HepG2 (cell line): ENCODE measurements at regions not wholly inside any gene's neighbourhood (a gene's known extent, or its start where the extent isn't known, plus 50 kb on each side); places are given as distances from the start of the nearest gene placed in this dataset.

ENCODE experiments used
- ATAC-seq: fragments of 200-7000 bp; cut with Tn5 transposase; 3 replicates; pipeline ENCODE4 v1.9.1; 2020; ENCODE audit warnings: mild to moderate bottlenecking, moderate library complexity
- BruUV-seq: library from RNA; stranded (reverse); fragments of 400-500 nt; replicated peaks from 2 replicates; lab custom pipeline; 2021; lab: Mats Ljungman, UMichigan
- CTCF ChIA-PET: fragments of 300-600 bp; formaldehyde crosslinking; extraction: SDS; loops from one replicate; lab custom pipeline; 2021; ENCODE audit warnings: low total read pairs, inconsistent platforms, low intra/inter-chr PET ratio; lab: Yijun Ruan, JAX
- POLR2A ChIA-PET: fragments of 350-600 bp; sonication (Branson Sonifier 250); formaldehyde crosslinking; loops from one replicate; lab custom pipeline; 2020; ENCODE audit warnings: antibody characterized with exemption, inconsistent platforms; lab: Yijun Ruan, JAX
- DNase-seq: peaks from one replicate; pipeline ENCODE4 v3.0.0-alpha.2; 2015; ENCODE audit warnings: low spot score
- FAIRE-seq: peaks from 3 replicates; lab custom pipeline; 2011; peaks lifted over from hg19 to GRCh38; lab: Jason Lieb, UNC
- H2AFZ ChIP-seq: one replicate; pipeline ENCODE4 v1.6.1; 2011; ENCODE audit warnings: low read length, inconsistent platforms
- H3K27ac ChIP-seq: fragments of 300-600 bp; 3 replicates; pipeline ENCODE4 v1.8.0; 2011; ENCODE audit warnings: mixed run types, mild to moderate bottlenecking, mixed read lengths, low read length, inconsistent platforms; ENCODE audit not compliant: insufficient read depth; ENCODE audit errors: extremely low read length
- H3K27me3 ChIP-seq, 2 experiments: fragments of 200-600 bp in 1 of 2; 2 replicates in 1 of 2; 3 replicates in 1 of 2; pipeline versions ENCODE4 v1.6.0 to v1.8.0; 2011; ENCODE audit warnings: low read length in 2 of 2, mild to moderate bottlenecking in 2 of 2, moderate library complexity in 2 of 2, inconsistent platforms in 1 of 2; ENCODE audit not compliant: insufficient read depth in 2 of 2, control insufficient read depth in 1 of 2
- H3K36me3 ChIP-seq, 2 experiments: fragments of 200-600 bp in 1 of 2; replicated peaks in 1 of 2; 2 replicates in 1 of 2; 3 replicates in 1 of 2; pipeline versions ENCODE4 v1.5.1 to v1.8.0; 2011; ENCODE audit warnings: low read length in 2 of 2, inconsistent platforms in 1 of 2; ENCODE audit not compliant: insufficient read depth in 2 of 2, control insufficient read depth in 1 of 2
- H3K4me1 ChIP-seq: 2 replicates; pipeline ENCODE4 v1.5.1; 2012; ENCODE audit warnings: low read length, inconsistent platforms; ENCODE audit not compliant: insufficient read depth
- H3K4me2 ChIP-seq: 2 replicates; pipeline ENCODE4 v1.6.0; 2011; ENCODE audit warnings: low read depth, low read length, inconsistent platforms
- H3K4me3 ChIP-seq, 3 experiments: fragments of 200-600 bp in 1 of 3; sonication (generic), shearing (Covaris generic) in 1 of 3; replicated peaks in 1 of 3; 2 replicates each; pipeline ENCODE4 v1.5.1; 2011 to 2016; ENCODE audit warnings: low read length in 3 of 3, inconsistent platforms in 2 of 3, low read depth in 2 of 3, mild to moderate bottlenecking in 2 of 3, control low read depth in 1 of 3, mixed read lengths in 1 of 3; ENCODE audit not compliant: insufficient read depth in 1 of 3
- H3K79me2 ChIP-seq: one replicate; pipeline ENCODE4 v1.6.1; 2011; ENCODE audit warnings: low read length, inconsistent platforms; ENCODE audit not compliant: insufficient read depth
- H3K9ac ChIP-seq: 2 replicates; pipeline ENCODE4 v1.6.0; 2011; ENCODE audit warnings: mild to moderate bottlenecking, low read depth, low read length, inconsistent platforms; ENCODE audit not compliant: insufficient read depth
- H3K9me3 ChIP-seq: 2 replicates; pipeline ENCODE4 v1.5.1; 2012; ENCODE audit warnings: mild to moderate bottlenecking, low read length
- H4K20me1 ChIP-seq: 2 replicates; pipeline ENCODE4 v1.6.0; 2011; ENCODE audit warnings: inconsistent platforms, mild to moderate bottlenecking, low read length, moderate library complexity; ENCODE audit not compliant: insufficient read depth
- KDM4B ChIP-seq: sonication (generic); formaldehyde crosslinking; IDR thresholded peaks from 2 replicates; pipeline ENCODE4 v1.4.0; 2020; ENCODE audit warnings: missing genetic modification reagents
- KDM5A ChIP-seq: fragments of 200-600 bp; sonication (generic); IDR thresholded peaks from 2 replicates; pipeline ENCODE4 v1.7.0; 2018; ENCODE audit warnings: antibody characterized with exemption, mild to moderate bottlenecking, low read length, borderline replicate concordance
- NFIC ChIP-seq: IDR thresholded peaks from 2 replicates; pipeline ENCODE4 v1.6.1; 2012; ENCODE audit warnings: mild to moderate bottlenecking, low read length, inconsistent platforms
- PHF8 ChIP-seq: sonication (generic); formaldehyde crosslinking; IDR thresholded peaks from 2 replicates; pipeline ENCODE4 v1.5.0; 2020; ENCODE audit warnings: missing genetic modification reagents
- PRPF4 ChIP-seq: fragments of 200-400 bp; formaldehyde crosslinking; IDR thresholded peaks from 2 replicates; pipeline ENCODE4 v1.6.1; 2016; ENCODE audit warnings: low read length, low read depth; ENCODE audit not compliant: poor library complexity, severe bottlenecking
- RARG ChIP-seq: sonication (generic); formaldehyde crosslinking; IDR thresholded peaks from 2 replicates; pipeline ENCODE4 v1.4.0; 2020; ENCODE audit warnings: low read depth, mild to moderate bottlenecking, missing genetic modification reagents
- RNF2 ChIP-seq: fragments of 450-650 bp; conservative IDR thresholded peaks from 2 replicates; pipeline ENCODE4 v1.6.1; 2016; ENCODE audit warnings: low read depth
- SRY ChIP-seq: sonication (generic); formaldehyde crosslinking; IDR thresholded peaks from 2 replicates; pipeline ENCODE4 v1.8.0; 2022; ENCODE audit warnings: mild to moderate bottlenecking, missing genetic modification reagents
- ZKSCAN5 ChIP-seq: sonication (generic); formaldehyde crosslinking; IDR thresholded peaks from 2 replicates; pipeline ENCODE4 v1.5.1; 2020; ENCODE audit warnings: mild to moderate bottlenecking, missing genetic modification reagents
- ZNF17 ChIP-seq: sonication (generic); formaldehyde crosslinking; IDR thresholded peaks from 2 replicates; pipeline ENCODE4 v1.5.0; 2020; ENCODE audit warnings: mild to moderate bottlenecking, missing genetic modification reagents
- ZNF235 ChIP-seq: sonication (generic); formaldehyde crosslinking; IDR thresholded peaks from 2 replicates; pipeline ENCODE4 v1.8.1; 2023; ENCODE audit warnings: mild to moderate bottlenecking, missing genetic modification reagents, borderline replicate concordance
- ZNF790 ChIP-seq: sonication (generic); formaldehyde crosslinking; IDR thresholded peaks from 2 replicates; pipeline ENCODE4 v1.8.0; 2022; ENCODE audit warnings: missing genetic modification reagents, mild to moderate bottlenecking, borderline replicate concordance
- ZZZ3 ChIP-seq: sonication (generic); formaldehyde crosslinking; IDR thresholded peaks from 2 replicates; pipeline ENCODE4 v1.4.0; 2020; ENCODE audit warnings: missing genetic modification reagents, mild to moderate bottlenecking, borderline replicate concordance
- WGBS: methylation state at CpG from one replicate; pipeline ENCODE4 v1.1.6; 2017; ENCODE audit warnings: low lambda C conversion rate; 5-methylcytosine and 5-hydroxymethylcytosine counted together
- in situ Hi-C: cut with HindIII; loops from 2 replicates; pipeline ENCODE4 v1.10.0; 2017; ENCODE audit warnings: low pct_unique_long_range_greater_than_20kb; ENCODE audit not compliant: extremely low pct_ligation_motif_present
- intact Hi-C: fragments of 100-400 bp; cut with micrococcal nuclease; formaldehyde crosslinking; loops from one replicate; pipeline ENCODE4 v1.10.0; 2022; ENCODE audit not compliant: unreplicated experiment
- TF ChIP-seq, protein P1 (sequence below): sonication (generic); formaldehyde crosslinking; IDR thresholded peaks from 2 replicates; pipeline ENCODE4 v1.9.0; 2021; ENCODE audit warnings: missing genetic modification reagents, mild to moderate bottlenecking, borderline replicate concordance
- TF ChIP-seq, protein P2 (sequence below): IDR thresholded peaks from 2 replicates; pipeline ENCODE4 v1.6.1; 2016

DNA sequence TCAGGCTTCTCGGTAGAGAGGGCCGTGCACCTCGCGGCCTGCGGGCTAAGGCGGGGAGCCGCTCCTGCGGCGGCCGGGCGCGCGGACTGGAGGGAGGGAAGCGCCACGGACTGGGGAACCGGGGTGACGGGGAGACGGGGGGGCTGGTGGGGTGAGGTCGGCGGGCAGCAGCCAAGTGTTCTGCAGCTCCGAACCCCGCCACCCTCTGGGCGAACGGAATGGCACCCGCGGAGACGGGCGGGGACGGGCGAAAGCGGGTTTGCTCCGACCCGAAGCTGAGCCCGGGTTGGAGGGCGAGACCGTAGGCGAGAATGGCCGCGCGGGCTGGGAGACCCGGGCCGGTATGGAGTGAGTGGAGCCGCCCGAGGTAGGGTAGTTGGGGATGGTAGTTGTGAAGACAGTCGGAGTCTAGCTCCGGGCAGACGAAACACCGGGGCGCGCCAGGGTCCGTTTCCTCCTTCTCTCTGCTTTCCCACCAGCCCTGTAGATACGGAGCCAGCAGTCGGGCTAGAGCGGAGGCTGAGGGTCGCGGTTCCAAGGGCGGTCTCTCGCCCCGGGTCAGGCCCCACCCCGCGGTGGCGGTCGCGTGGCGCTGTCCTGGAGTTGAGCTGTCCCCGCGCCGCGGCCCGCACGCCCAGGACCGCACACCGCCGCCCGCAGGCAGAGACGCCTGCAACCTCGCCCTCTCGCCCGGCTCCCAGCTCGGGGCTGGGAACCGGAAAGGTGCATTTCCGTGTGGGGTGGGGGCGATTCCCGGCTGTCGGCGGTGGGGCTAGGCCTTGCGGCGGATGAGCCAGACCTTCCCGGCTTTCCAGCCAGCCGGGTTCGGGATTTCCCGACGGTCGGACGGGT, 160.3 kb upstream of the SIX2 start:
- Histone ChIP-seq H3K4me3 (no peak overlapping the region), H3K4me2 (no peak overlapping the region), H3K4me1 (no peaks in the 10 kb centered on the region), H3K79me2 (no peaks in the 10 kb centered on the region), H4K20me1 (no peaks in the 10 kb centered on the region), H3K9me3 (no peaks in the 10 kb centered on the region), H3K9ac (no peak overlapping the region), H3K27ac (no peak overlapping the region), H3K36me3 (no peaks in the 10 kb centered on the region), H2AFZ (no peak overlapping the region), H3K27me3 (peaks cover 0 to 8% of the 10 kb centered on the region in 2 experiments; a peak in 2 of 5 replicates)
- intact Hi-C loops (no loop called here), in situ Hi-C loops (no loop called here)
- CTCF ChIA-PET = no interaction called here
- no peak for FAIRE-seq
- 91% methylated on average over 79 of the region's 95 CpGs for WGBS
- DNase-seq = no peak
- TF ChIP-seq ZNF17 (CRISPR knock-in tag) (no peak), SRY (no peak), ZZZ3 (CRISPR knock-in tag) (no peak), RNF2 (no peak), PHF8 (no peak)
- BruUV-seq = no TSS peak
- POLR2A ChIA-PET = no interaction called here
- ATAC-seq = no peak; the same call in 2 of the 3 replicates

DNA sequence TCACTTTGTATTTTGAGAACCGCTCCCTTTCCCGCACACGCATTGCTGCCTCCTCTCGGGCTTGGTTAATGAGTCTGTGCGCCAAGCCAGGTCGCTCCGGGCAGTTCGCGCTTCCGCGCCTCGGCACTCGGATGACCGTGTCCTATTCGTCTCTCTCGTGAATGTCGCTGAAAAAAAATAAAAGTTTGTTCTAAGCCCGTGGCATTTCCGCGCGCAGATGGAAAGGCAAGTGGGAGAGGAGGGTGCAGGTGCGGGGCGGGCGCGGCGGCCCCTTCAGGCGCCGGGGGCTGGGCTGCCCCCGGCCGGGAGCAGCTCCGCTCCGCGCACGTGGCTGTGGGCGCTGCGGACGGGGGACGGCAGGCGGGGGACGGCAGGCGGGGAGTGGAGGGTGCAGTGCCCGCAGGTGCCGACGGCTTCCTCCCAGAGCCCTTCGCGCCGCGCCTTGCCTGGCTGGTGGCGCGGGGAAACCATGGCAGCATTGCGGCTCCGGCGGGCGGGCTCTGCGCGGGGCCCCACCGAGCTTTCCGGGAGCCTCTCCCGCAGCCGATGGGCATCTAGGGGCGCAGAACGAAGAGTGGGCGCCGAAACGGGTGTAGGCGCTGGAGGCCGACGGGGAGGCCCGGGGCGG, 159.6 kb upstream of the SIX2 start:
- TF ChIP-seq, protein P1, sequence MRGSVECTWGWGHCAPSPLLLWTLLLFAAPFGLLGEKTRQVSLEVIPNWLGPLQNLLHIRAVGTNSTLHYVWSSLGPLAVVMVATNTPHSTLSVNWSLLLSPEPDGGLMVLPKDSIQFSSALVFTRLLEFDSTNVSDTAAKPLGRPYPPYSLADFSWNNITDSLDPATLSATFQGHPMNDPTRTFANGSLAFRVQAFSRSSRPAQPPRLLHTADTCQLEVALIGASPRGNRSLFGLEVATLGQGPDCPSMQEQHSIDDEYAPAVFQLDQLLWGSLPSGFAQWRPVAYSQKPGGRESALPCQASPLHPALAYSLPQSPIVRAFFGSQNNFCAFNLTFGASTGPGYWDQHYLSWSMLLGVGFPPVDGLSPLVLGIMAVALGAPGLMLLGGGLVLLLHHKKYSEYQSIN (CRISPR knock-in tag) = no peak
- no peak for TF ChIP-seq RARG (CRISPR knock-in tag)
- TF ChIP-seq KDM4B = no peak
- no peak for TF ChIP-seq ZKSCAN5 (CRISPR knock-in tag)
- no peak for TF ChIP-seq NFIC
- no peak for TF ChIP-seq ZNF790 (CRISPR knock-in tag)
- TF ChIP-seq, protein P2, sequence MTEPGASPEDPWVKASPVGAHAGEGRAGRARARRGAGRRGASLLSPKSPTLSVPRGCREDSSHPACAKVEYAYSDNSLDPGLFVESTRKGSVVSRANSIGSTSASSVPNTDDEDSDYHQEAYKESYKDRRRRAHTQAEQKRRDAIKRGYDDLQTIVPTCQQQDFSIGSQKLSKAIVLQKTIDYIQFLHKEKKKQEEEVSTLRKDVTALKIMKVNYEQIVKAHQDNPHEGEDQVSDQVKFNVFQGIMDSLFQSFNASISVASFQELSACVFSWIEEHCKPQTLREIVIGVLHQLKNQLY (CRISPR knock-in tag) = no peak
- TF ChIP-seq KDM5A = no peak
- TF ChIP-seq ZNF235 (CRISPR knock-in tag) = no peak
- TF ChIP-seq PRPF4 = no peak
- TF ChIP-seq, all 625 proteins: peak for 0
- Histone ChIP-seq H3K9ac (no peak overlapping the region), H3K4me2 (no peak overlapping the region), H3K27me3 (peaks cover 0 to 9% of the 10 kb centered on the region in 2 experiments; a peak in 2 of 5 replicates), H4K20me1 (no peaks in the 10 kb centered on the region), H3K36me3 (no peaks in the 10 kb centered on the region), H3K4me3 (no peak overlapping the region), H2AFZ (no peak overlapping the region), H3K9me3 (no peaks in the 10 kb centered on the region), H3K79me2 (no peaks in the 10 kb centered on the region), H3K4me1 (no peaks in the 10 kb centered on the region), H3K27ac (no peak overlapping the region)
- FAIRE-seq = no peak
- ChIA-PET CTCF (no interaction called here), POLR2A (no interaction called here)
- intact Hi-C loops = no loop called here
- no peak for ATAC-seq
- in situ Hi-C loops = no loop called here
- WGBS = 69% methylated on average over 55 of the region's 70 CpGs
- no TSS peak for BruUV-seq
- no peak for DNase-seq
